ENCODE measurements at regions not wholly inside any gene's neighbourhood (a gene's known extent, or its start where the extent isn't known, plus 50 kb on each side); places are given as distances from the start of the nearest gene placed in this dataset.

DNA sequence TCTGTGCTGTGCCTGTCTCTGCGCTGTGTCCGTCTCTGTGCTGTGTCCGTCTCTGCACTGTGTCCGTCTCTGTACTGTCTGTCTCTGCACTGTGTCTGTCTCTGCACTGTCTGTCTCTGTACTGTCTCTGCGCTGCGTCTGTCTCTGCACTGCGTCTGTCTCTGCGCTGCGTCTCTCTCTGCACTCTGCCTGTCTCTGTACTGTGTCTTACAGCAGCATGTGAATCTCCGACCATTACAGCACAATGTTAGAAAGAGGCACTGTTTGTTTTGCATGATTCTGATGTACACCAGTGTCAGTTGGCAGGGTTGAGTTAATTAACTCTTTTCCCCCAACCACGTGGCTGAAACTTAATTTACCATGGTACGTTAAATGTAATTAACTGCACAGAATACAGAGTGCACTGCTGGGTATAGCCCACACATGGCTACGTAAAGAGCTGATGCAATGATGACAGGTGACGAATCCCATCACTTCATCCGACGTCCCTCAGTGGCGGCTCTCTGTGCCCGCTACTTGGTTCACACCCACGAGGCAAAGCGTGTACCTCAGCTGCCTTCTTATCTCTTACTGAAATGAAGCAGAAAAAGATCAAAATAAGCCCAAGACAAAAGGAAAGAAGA is 127.7 kb upstream of the SFSWAP start:
- DNase-seq (ENCODE audit: low spot score, unreplicated experiment): no peak
- no peak overlapping the region for H3K27ac Mint-ChIP-seq
- TF ChIP-seq, protein P1, sequence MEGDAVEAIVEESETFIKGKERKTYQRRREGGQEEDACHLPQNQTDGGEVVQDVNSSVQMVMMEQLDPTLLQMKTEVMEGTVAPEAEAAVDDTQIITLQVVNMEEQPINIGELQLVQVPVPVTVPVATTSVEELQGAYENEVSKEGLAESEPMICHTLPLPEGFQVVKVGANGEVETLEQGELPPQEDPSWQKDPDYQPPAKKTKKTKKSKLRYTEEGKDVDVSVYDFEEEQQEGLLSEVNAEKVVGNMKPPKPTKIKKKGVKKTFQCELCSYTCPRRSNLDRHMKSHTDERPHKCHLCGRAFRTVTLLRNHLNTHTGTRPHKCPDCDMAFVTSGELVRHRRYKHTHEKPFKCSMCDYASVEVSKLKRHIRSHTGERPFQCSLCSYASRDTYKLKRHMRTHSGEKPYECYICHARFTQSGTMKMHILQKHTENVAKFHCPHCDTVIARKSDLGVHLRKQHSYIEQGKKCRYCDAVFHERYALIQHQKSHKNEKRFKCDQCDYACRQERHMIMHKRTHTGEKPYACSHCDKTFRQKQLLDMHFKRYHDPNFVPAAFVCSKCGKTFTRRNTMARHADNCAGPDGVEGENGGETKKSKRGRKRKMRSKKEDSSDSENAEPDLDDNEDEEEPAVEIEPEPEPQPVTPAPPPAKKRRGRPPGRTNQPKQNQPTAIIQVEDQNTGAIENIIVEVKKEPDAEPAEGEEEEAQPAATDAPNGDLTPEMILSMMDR (IDR thresholded peaks at IDR 0.05; ENCODE audit: unreplicated experiment): no peak
- no peaks in the 10 kb centered on the region for H3K9me3 Mint-ChIP-seq (ENCODE audit: low read depth)
- no peak overlapping the region for H3K4me3 Mint-ChIP-seq (ENCODE audit: low read depth)
- H3K4me1 Mint-ChIP-seq (ENCODE audit: low read depth): no peaks in the 10 kb centered on the region
- H3K27me3 Mint-ChIP-seq: peaks cover 45% of the 10 kb centered on the region
- H3K36me3 Mint-ChIP-seq (ENCODE audit: insufficient read depth): no peaks in the 10 kb centered on the region

DNA sequence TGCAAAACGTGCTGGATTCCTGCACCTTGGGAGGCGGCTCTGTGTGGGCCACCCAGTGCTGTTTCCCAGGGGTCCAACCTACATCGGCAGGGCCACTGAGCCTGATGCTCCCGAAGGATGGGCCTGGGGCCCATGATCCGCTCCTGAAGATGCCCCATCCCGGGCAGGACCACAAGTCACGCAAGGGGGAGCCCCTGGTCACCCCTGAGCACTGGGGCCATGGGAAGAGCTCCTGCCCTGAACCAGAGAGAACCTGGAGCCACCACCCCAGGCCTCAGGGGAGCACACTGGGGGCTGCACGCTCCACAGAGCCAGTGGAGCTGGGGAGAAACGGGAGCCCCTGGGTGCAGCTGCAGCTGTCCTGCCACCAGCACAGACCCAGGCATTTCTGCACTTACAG is 124.6 kb upstream of the SFSWAP start:
- no peaks in the 10 kb centered on the region for H3K36me3 Mint-ChIP-seq (ENCODE audit: insufficient read depth)
- peaks cover 47% of the 10 kb centered on the region for H3K27me3 Mint-ChIP-seq
- no peaks in the 10 kb centered on the region for H3K9me3 Mint-ChIP-seq (ENCODE audit: low read depth)
- TF ChIP-seq, protein P1 (IDR thresholded peaks at IDR 0.05; ENCODE audit: unreplicated experiment): no peak
- no peak overlapping the region for H3K27ac Mint-ChIP-seq
- no peaks in the 10 kb centered on the region for H3K4me1 Mint-ChIP-seq (ENCODE audit: low read depth)
- DNase-seq (ENCODE audit: low spot score, unreplicated experiment): no peak
- H3K4me3 Mint-ChIP-seq (ENCODE audit: low read depth): no peak overlapping the region

DNA sequence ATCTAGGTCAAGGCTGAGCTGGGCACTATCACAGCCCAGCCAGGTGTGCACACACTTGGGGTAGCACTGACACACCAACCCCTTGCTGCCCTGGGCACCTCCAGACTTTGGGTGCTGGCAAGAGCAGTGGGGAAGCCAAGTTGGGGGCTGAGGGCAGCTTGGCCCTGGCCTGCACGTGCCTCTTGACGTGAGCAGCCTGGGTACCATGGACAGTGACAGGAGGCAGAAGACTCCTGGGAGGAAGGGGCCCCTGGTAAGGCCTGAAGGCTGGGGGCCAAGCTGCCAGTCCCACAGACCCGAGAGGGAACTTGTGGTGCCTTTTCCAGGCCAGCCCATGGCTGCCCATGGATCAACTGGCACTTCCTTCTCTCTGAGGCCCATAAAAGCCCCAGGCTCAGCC is 124.1 kb upstream of the SFSWAP start:
- Mint-ChIP-seq H3K4me3 (ENCODE audit: low read depth) (no peak overlapping the region), H3K27me3 (peaks cover 44% of the 10 kb centered on the region), H3K27ac (no peak overlapping the region), H3K36me3 (ENCODE audit: insufficient read depth) (no peaks in the 10 kb centered on the region), H3K4me1 (ENCODE audit: low read depth) (no peaks in the 10 kb centered on the region), H3K9me3 (ENCODE audit: low read depth) (no peaks in the 10 kb centered on the region)
- TF ChIP-seq, protein P1 (IDR thresholded peaks at IDR 0.05; ENCODE audit: unreplicated experiment): no peak
- no peak for DNase-seq (ENCODE audit: low spot score, unreplicated experiment)

DNA sequence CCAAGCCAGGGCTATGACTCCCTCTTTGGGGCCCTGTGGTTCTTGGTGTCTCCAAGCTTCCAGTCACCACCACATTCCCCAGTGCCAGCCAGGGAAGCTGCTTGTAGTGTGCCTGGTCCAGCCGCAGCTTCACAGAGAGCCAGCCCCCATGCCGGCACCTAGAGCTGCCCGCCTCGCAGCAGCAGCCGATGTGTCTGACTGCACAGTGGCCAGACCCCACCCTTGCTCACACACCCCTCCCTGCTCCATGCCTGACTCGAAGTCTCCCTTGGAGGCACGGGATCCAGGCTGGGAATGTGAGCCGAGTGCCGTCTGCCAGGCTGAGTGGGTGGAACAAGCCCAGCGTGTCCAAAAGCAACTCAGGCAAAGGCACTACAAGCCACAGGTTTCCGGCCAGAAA is 123.3 kb upstream of the SFSWAP start:
- Mint-ChIP-seq H3K36me3 (ENCODE audit: insufficient read depth) (no peaks in the 10 kb centered on the region), H3K9me3 (ENCODE audit: low read depth) (no peaks in the 10 kb centered on the region), H3K27me3 (peaks cover 44% of the 10 kb centered on the region), H3K4me3 (ENCODE audit: low read depth) (no peak overlapping the region), H3K4me1 (ENCODE audit: low read depth) (no peaks in the 10 kb centered on the region), H3K27ac (no peak overlapping the region)
- DNase-seq (ENCODE audit: low spot score, unreplicated experiment): no peak
- TF ChIP-seq, protein P1 (IDR thresholded peaks at IDR 0.05; ENCODE audit: unreplicated experiment): no peak

DNA sequence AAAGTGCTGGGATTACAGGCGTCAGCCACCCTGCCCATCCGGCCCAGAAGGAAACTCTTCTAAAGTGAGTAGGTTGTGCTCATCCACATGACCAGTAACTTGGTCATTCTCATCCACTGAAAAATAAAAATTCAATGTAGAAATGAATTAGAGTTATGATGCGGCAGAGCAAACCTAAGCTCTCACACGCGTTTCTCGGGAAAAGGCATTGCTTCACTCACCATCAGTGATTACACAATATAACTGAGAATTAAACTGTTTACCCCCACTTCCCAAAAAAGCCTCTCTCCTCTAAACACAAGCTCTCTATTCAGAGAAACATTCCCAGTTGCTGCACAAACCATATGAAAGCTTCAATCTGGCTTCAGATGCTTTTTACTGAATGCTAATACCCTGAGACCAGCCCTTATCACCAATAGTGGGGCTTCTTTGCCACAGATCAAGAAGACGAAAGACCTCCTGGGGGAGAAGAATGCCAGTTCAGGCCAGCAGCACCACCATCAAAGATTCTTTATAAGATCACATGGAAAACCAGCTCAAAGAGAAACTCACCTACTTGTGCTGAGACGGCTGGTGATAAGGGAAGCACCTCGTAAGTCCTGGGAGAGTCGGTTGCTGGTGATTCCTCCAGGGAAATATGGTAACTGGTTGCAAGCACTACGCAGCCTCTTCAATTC is 121.5 kb upstream of the SFSWAP start:
- H3K4me3 Mint-ChIP-seq (ENCODE audit: low read depth): no peak overlapping the region
- H3K27ac Mint-ChIP-seq: no peak overlapping the region
- H3K36me3 Mint-ChIP-seq (ENCODE audit: insufficient read depth): no peaks in the 10 kb centered on the region
- peaks cover 35% of the 10 kb centered on the region for H3K27me3 Mint-ChIP-seq
- no peak for DNase-seq (ENCODE audit: low spot score, unreplicated experiment)
- TF ChIP-seq, protein P1 (IDR thresholded peaks at IDR 0.05; ENCODE audit: unreplicated experiment): no peak
- H3K4me1 Mint-ChIP-seq (ENCODE audit: low read depth): no peaks in the 10 kb centered on the region
- H3K9me3 Mint-ChIP-seq (ENCODE audit: low read depth): no peaks in the 10 kb centered on the region
